Endothelial cell of umbilical vein (primary cell): ENCODE measurements at regions not wholly inside any gene's neighbourhood (a gene's known extent, or its start where the extent isn't known, plus 50 kb on each side); places are given as distances from the start of the nearest gene placed in this dataset.

Source experiments
- BruUV-seq: library from RNA; stranded (reverse); fragments of 400-500 nt; replicated peaks from 2 replicates; lab custom pipeline; 2021; lab: Mats Ljungman, UMichigan
- CTCF ChIA-PET: fragments of 300-600, 350-600 bp; sonication (Branson Sonifier 250); formaldehyde crosslinking; loops from one replicate; lab custom pipeline; 2021; ENCODE audit warnings: antibody characterized with exemption, inconsistent platforms; lab: Charles Lee
- POLR2A ChIA-PET: fragments of 300-600, 350-600 bp; sonication (Branson Sonifier 250); formaldehyde crosslinking; loops from one replicate; lab custom pipeline; 2021; ENCODE audit warnings: antibody characterized with exemption, inconsistent platforms; lab: Charles Lee
- DNase-seq: peaks from one replicate; pipeline ENCODE4 v3.0.0-alpha.2; 2011; ENCODE audit warnings: low read depth, low spot score
- FAIRE-seq: peaks from 2 replicates; lab custom pipeline; 2011; peaks lifted over from hg19 to GRCh38; lab: Jason Lieb, UNC
- H2AFZ ChIP-seq: 2 replicates; pipeline ENCODE4 v1.6.0; 2012; ENCODE audit warnings: low read depth, low read length, control low read depth, inconsistent platforms
- H3K27ac ChIP-seq: 2 replicates; pipeline ENCODE4 v1.5.1; 2011; ENCODE audit warnings: low read depth, mild to moderate bottlenecking, control low read depth, low read length, moderate library complexity; ENCODE audit not compliant: insufficient read depth
- H3K27me3 ChIP-seq, 2 experiments: 2 replicates each; pipeline versions ENCODE4 v1.6.0 to v1.6.1; 2011; ENCODE audit warnings: low read length in 2 of 2, mixed read lengths in 1 of 2; ENCODE audit not compliant: control insufficient read depth in 2 of 2, insufficient read depth in 2 of 2
- H3K36me3 ChIP-seq, 2 experiments: 2 replicates in 1 of 2; 3 replicates in 1 of 2; pipeline ENCODE4 v1.5.1; 2011; ENCODE audit warnings: low read length in 2 of 2, mild to moderate bottlenecking in 1 of 2, moderate library complexity in 1 of 2; ENCODE audit not compliant: control insufficient read depth in 2 of 2, insufficient read depth in 2 of 2; ENCODE audit errors: extremely low read depth in 1 of 2
- H3K4me1 ChIP-seq: 3 replicates; pipeline ENCODE4 v1.5.1; 2011; ENCODE audit warnings: mild to moderate bottlenecking, low read length; ENCODE audit not compliant: control insufficient read depth, insufficient read depth; ENCODE audit errors: extremely low read depth
- H3K4me2 ChIP-seq: 2 replicates; pipeline ENCODE4 v1.6.1; 2011; ENCODE audit warnings: low read length, control low read depth, mixed read lengths; ENCODE audit not compliant: insufficient read depth
- H3K4me3 ChIP-seq, 3 experiments: fragments of 200-600 bp in 1 of 3; sonication (generic), shearing (Covaris generic) in 1 of 3; replicated peaks in 1 of 3; 2 replicates each; pipeline ENCODE4 v1.5.1; 2011 to 2016; ENCODE audit warnings: control low read depth in 3 of 3, low read length in 3 of 3, mild to moderate bottlenecking in 2 of 3, inconsistent platforms in 1 of 3, low read depth in 1 of 3, moderate library complexity in 1 of 3; ENCODE audit not compliant: insufficient read depth in 1 of 3
- H3K79me2 ChIP-seq: 2 replicates; pipeline ENCODE4 v1.6.0; 2012; ENCODE audit warnings: low read length, inconsistent platforms; ENCODE audit not compliant: control insufficient read depth, insufficient read depth
- H3K9ac ChIP-seq: replicated peaks from 2 replicates; pipeline ENCODE3; 2011; ENCODE audit warnings: low read length, control low read depth; ENCODE audit not compliant: insufficient read depth; ENCODE audit errors: extremely low read depth
- H3K9me1 ChIP-seq: replicated peaks from 3 replicates; pipeline ENCODE4 v1.6.0; 2011; ENCODE audit warnings: mild to moderate bottlenecking, low read length; ENCODE audit not compliant: control insufficient read depth, insufficient read depth; ENCODE audit errors: extremely low read depth
- H3K9me3 ChIP-seq: replicated peaks from 2 replicates; pipeline ENCODE4 v1.5.1; 2012; ENCODE audit warnings: low read length, inconsistent platforms; ENCODE audit not compliant: control insufficient read depth, insufficient read depth
- H4K20me1 ChIP-seq: replicated peaks from 2 replicates; pipeline ENCODE3; 2011; ENCODE audit warnings: mild to moderate bottlenecking, low read length; ENCODE audit not compliant: control insufficient read depth, insufficient read depth; ENCODE audit errors: extremely low read depth
- CTCF ChIP-seq, 2 donors: IDR thresholded peaks; 1 replicate in 1 of 2; 2 replicates in 1 of 2; pipeline ENCODE4 v1.5.1; 2011; ENCODE audit warnings: low read length in 2 of 2, mild to moderate bottlenecking in 2 of 2, moderate library complexity in 2 of 2, control low read depth in 1 of 2, inconsistent platforms in 1 of 2, low read depth in 1 of 2; ENCODE audit not compliant: insufficient read depth in 1 of 2; ENCODE audit errors: extremely low read depth in 1 of 2
- EZH2 ChIP-seq: IDR thresholded peaks from 2 replicates; pipeline ENCODE4 v1.6.1; 2012; ENCODE audit warnings: borderline replicate concordance, low read depth, mild to moderate bottlenecking, moderate library complexity, low read length, inconsistent platforms; ENCODE audit not compliant: severe bottlenecking
- FOS ChIP-seq: IDR thresholded peaks from 2 replicates; pipeline ENCODE4 v1.6.1; 2011; ENCODE audit warnings: mild to moderate bottlenecking, low read length, moderate library complexity, borderline replicate concordance; ENCODE audit not compliant: insufficient read depth
- GATA2 ChIP-seq: IDR thresholded peaks from 2 replicates; pipeline ENCODE4 v1.7.0; 2011; ENCODE audit warnings: low read depth, mild to moderate bottlenecking, moderate library complexity, mixed read lengths, low read length; ENCODE audit not compliant: insufficient read length, insufficient read depth
- JUN ChIP-seq: IDR thresholded peaks from 2 replicates; pipeline ENCODE4 v1.6.1; 2011; ENCODE audit warnings: borderline replicate concordance, low read depth; ENCODE audit not compliant: insufficient read length, insufficient read depth
- MAX ChIP-seq: IDR thresholded peaks from 2 replicates; pipeline ENCODE4 v1.6.1; 2011; ENCODE audit not compliant: insufficient read depth, insufficient read length
- MYC ChIP-seq: IDR thresholded peaks from one replicate; pipeline ENCODE4 v1.6.1; 2011; ENCODE audit warnings: mild to moderate bottlenecking, low read depth, low read length
- POLR2A ChIP-seq: IDR thresholded peaks from 2 replicates; pipeline ENCODE4 v1.6.1; 2012; ENCODE audit warnings: low read depth, mild to moderate bottlenecking, control low read depth, low read length
- POLR2AphosphoS5 ChIP-seq: IDR thresholded peaks from 2 replicates; pipeline ENCODE4 v1.6.1; 2012; ENCODE audit warnings: low read depth, mild to moderate bottlenecking, control low read depth, low read length, moderate library complexity; ENCODE audit not compliant: insufficient read depth
- dilution Hi-C: fragments of 300-500 bp; cut with MboI; formaldehyde crosslinking; loops from one replicate; pipeline ENCODE4 v1.15.0; 2019; ENCODE audit warnings: low sequenced_read_pairs; ENCODE audit not compliant: extremely low pct_ligation_motif_present
- intact Hi-C: fragments of 100-400 bp; cut with micrococcal nuclease; formaldehyde crosslinking; loops from one replicate; pipeline ENCODE4 v1.10.0; 2022

GRCh38 chr3:106329521-106329920, 460.7 kb upstream of the CBLB start:
- Histone ChIP-seq H3K79me2 (no peaks in the 10 kb centered on the region), H3K9ac (no peak overlapping the region), H3K4me3 (no peak overlapping the region), H3K27me3 (no peaks in the 10 kb centered on the region), H3K9me1 (no peaks in the 10 kb centered on the region), H4K20me1 (no peaks in the 10 kb centered on the region), H3K9me3 (no peaks in the 10 kb centered on the region), H3K4me1 (no peaks in the 10 kb centered on the region), H3K4me2 (no peak overlapping the region), H3K36me3 (no peaks in the 10 kb centered on the region), H3K27ac (no peak overlapping the region), H2AFZ (no peak overlapping the region)
- TF ChIP-seq JUN = no peak
- no peak for TF ChIP-seq POLR2A
- TF ChIP-seq MAX = no peak
- TF ChIP-seq POLR2AphosphoS5 = no peak
- TF ChIP-seq MYC = no peak
- TF ChIP-seq GATA2 = no peak
- no peak for TF ChIP-seq CTCF (IDR thresholded peaks at IDR 0.05; ENCODE audit: extremely low read depth in 1 of 2, insufficient read depth in 1 of 2, low read depth in 1 of 2, low read length in 2 of 2)
- TF ChIP-seq EZH2 = no peak
- TF ChIP-seq FOS = no peak
- POLR2A ChIA-PET = no interaction called here
- DNase-seq = no peak
- CTCF ChIA-PET = interaction anchor here (1.3 kb wide), 1 partner anchor 13 kb away, joined by 3 read pairs; no protein-coding TSS in a partner anchor
- BruUV-seq = no TSS peak
- no peak for FAIRE-seq
- dilution Hi-C loops = no loop called here
- intact Hi-C loops = no loop called here
